WTC11 (cell line): ENCODE measurements at regions not wholly inside any gene's neighbourhood (a gene's known extent, or its start where the extent isn't known, plus 50 kb on each side); places are given as distances from the start of the nearest gene placed in this dataset.

Source experiments
- ATAC-seq: fragments of 200-7000 bp; cut with Tn5 transposase; 2 replicates; pipeline ENCODE4 v1.10.0; 2021; ENCODE audit warnings: mild to moderate bottlenecking, moderate library complexity
- CTCF ChIA-PET: fragments of 300-600 bp; sonication (Branson Sonifier 250); formaldehyde crosslinking; loops from one replicate; lab custom pipeline; 2021; ENCODE audit warnings: antibody characterized with exemption; lab: Charles Lee
- POLR2A ChIA-PET: fragments of 350-600 bp; sonication (Branson Sonifier 250); formaldehyde crosslinking; loops from one replicate; lab custom pipeline; 2021; ENCODE audit warnings: antibody characterized with exemption; lab: Charles Lee
- DNase-seq: peaks from one replicate; pipeline ENCODE4 v3.0.0; 2021; ENCODE audit warnings: low spot score
- H3K27ac Mint-ChIP-seq: 2 replicates; pipeline ENCODE4 v1.8.0; 2021; ENCODE audit warnings: mixed read lengths
- H3K27me3 Mint-ChIP-seq: 2 replicates; pipeline ENCODE4 v1.8.0; 2021; ENCODE audit warnings: low read depth, mild to moderate bottlenecking, moderate library complexity, mixed read lengths
- H3K36me3 Mint-ChIP-seq: 2 replicates; pipeline ENCODE4 v1.8.0; 2021; ENCODE audit warnings: mixed read lengths
- H3K4me1 Mint-ChIP-seq: 2 replicates; pipeline ENCODE4 v1.8.0; 2022; ENCODE audit warnings: mixed read lengths
- H3K4me3 Mint-ChIP-seq: 2 replicates; pipeline ENCODE4 v1.8.0; 2021; ENCODE audit warnings: mild to moderate bottlenecking, moderate library complexity, mixed read lengths
- H3K9me3 Mint-ChIP-seq: 2 replicates; pipeline ENCODE4 v1.8.0; 2021; ENCODE audit warnings: mixed read lengths
- ATF1 ChIP-seq: sonication (generic); formaldehyde crosslinking; IDR thresholded peaks from 2 replicates; pipeline ENCODE4 v1.8.1; 2023; ENCODE audit warnings: mild to moderate bottlenecking, moderate library complexity, missing genetic modification reagents
- CREM ChIP-seq: sonication (generic); formaldehyde crosslinking; IDR thresholded peaks from 2 replicates; pipeline ENCODE4 v1.8.1; 2022; ENCODE audit warnings: mild to moderate bottlenecking, missing genetic modification reagents, moderate library complexity
- EMX1 ChIP-seq: fragments of 250-450 bp; sonication (Bioruptor Pico); IDR thresholded peaks from 2 replicates; pipeline ENCODE4 v1.8.0; 2021; ENCODE audit warnings: mild to moderate bottlenecking
- ESRRA ChIP-seq: sonication (generic); formaldehyde crosslinking; IDR thresholded peaks from 2 replicates; pipeline ENCODE4 v1.8.1; 2022; ENCODE audit warnings: mild to moderate bottlenecking, missing genetic modification reagents, borderline replicate concordance
- FOXK1 ChIP-seq: sonication (generic); formaldehyde crosslinking; IDR thresholded peaks from 2 replicates; pipeline ENCODE4 v1.8.0; 2022; ENCODE audit warnings: mild to moderate bottlenecking, moderate library complexity, missing genetic modification reagents
- JUN ChIP-seq: sonication (generic); formaldehyde crosslinking; IDR thresholded peaks from 2 replicates; pipeline ENCODE4 v1.8.0; 2023; ENCODE audit warnings: mild to moderate bottlenecking, missing genetic modification reagents
- KAT7 ChIP-seq: sonication (generic); formaldehyde crosslinking; IDR thresholded peaks from 2 replicates; pipeline ENCODE4 v1.8.1; 2023; ENCODE audit warnings: missing genetic modification reagents, mild to moderate bottlenecking, borderline replicate concordance
- MXD4 ChIP-seq: fragments of 250-450 bp; sonication (Bioruptor Pico); IDR thresholded peaks from 2 replicates; pipeline ENCODE4 v1.8.0; 2021; ENCODE audit warnings: mild to moderate bottlenecking, moderate library complexity, borderline replicate concordance
- MYBL2 ChIP-seq: sonication (generic); formaldehyde crosslinking; IDR thresholded peaks from 2 replicates; pipeline ENCODE4 v1.8.1; 2023; ENCODE audit warnings: mild to moderate bottlenecking, moderate library complexity, missing genetic modification reagents
- OVOL2 ChIP-seq: fragments of 250-450 bp; sonication (Bioruptor Pico); IDR thresholded peaks from 2 replicates; pipeline ENCODE4 v1.9.0; 2021; ENCODE audit warnings: mild to moderate bottlenecking, borderline replicate concordance
- TF ChIP-seq, protein P1 (sequence below): sonication (generic); formaldehyde crosslinking; IDR thresholded peaks from 2 replicates; pipeline ENCODE4 v1.8.0; 2023; ENCODE audit warnings: missing genetic modification reagents
- TF ChIP-seq, protein P2 (sequence below): fragments of 250-450 bp; sonication (Bioruptor Pico); conservative IDR thresholded peaks from 2 replicates; pipeline ENCODE4 v1.9.0; 2021; ENCODE audit warnings: mild to moderate bottlenecking
- TF ChIP-seq, protein P3 (sequence below): sonication (generic); formaldehyde crosslinking; IDR thresholded peaks from 2 replicates; pipeline ENCODE4 v1.8.1; 2023; ENCODE audit warnings: mild to moderate bottlenecking, missing genetic modification reagents
- TF ChIP-seq, protein P4 (sequence below): sonication (generic); formaldehyde crosslinking; IDR thresholded peaks from 2 replicates; pipeline ENCODE4 v1.8.1; 2022; ENCODE audit warnings: low read depth, mild to moderate bottlenecking, moderate library complexity, missing genetic modification reagents, borderline replicate concordance
- TF ChIP-seq, protein P5 (sequence below): sonication (generic); formaldehyde crosslinking; IDR thresholded peaks from 2 replicates; pipeline ENCODE4 v1.8.1; 2023; ENCODE audit warnings: mild to moderate bottlenecking, missing genetic modification reagents, borderline replicate concordance
- TF ChIP-seq, protein P6 (sequence below): fragments of 250-450 bp; sonication (Bioruptor Pico); IDR thresholded peaks from 2 replicates; pipeline ENCODE4 v2.1.2; 2022; ENCODE audit warnings: mild to moderate bottlenecking, moderate library complexity
- TF ChIP-seq, protein P7 (sequence below): sonication (generic); formaldehyde crosslinking; IDR thresholded peaks from 2 replicates; pipeline ENCODE4 v1.8.1; 2022; ENCODE audit warnings: mild to moderate bottlenecking, moderate library complexity, missing genetic modification reagents
- TF ChIP-seq, protein P8 (sequence below): sonication (generic); formaldehyde crosslinking; IDR thresholded peaks from 2 replicates; pipeline ENCODE4 v1.8.0; 2023; ENCODE audit warnings: mild to moderate bottlenecking, missing genetic modification reagents

DNA sequence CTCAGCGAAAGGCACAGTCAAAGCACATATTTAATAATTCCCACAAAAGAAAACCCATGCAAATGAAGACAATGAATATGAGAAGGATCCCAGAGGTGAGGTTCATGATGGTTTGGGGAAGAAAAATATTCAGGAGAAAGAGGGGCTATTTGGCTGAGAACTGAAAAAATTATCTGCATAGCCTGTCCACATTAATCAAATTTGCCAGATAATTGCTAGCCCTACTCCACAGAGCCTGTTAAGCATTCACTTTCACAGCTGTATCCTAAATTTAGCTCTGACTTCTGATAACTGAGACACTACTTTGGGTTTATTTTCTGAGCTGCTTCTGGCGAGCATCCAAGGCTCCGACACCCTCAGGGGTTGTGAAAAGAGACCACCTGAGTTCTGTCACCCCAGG is 176.2 kb downstream of the HERPUD2 start (continued):
- no peak for TF ChIP-seq MXD4
- no peak for TF ChIP-seq EMX1 (CRISPR knock-in tag)
- TF ChIP-seq, protein P1, sequence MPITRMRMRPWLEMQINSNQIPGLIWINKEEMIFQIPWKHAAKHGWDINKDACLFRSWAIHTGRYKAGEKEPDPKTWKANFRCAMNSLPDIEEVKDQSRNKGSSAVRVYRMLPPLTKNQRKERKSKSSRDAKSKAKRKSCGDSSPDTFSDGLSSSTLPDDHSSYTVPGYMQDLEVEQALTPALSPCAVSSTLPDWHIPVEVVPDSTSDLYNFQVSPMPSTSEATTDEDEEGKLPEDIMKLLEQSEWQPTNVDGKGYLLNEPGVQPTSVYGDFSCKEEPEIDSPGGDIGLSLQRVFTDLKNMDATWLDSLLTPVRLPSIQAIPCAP (CRISPR knock-in tag): no peak
- TF ChIP-seq, protein P2, sequence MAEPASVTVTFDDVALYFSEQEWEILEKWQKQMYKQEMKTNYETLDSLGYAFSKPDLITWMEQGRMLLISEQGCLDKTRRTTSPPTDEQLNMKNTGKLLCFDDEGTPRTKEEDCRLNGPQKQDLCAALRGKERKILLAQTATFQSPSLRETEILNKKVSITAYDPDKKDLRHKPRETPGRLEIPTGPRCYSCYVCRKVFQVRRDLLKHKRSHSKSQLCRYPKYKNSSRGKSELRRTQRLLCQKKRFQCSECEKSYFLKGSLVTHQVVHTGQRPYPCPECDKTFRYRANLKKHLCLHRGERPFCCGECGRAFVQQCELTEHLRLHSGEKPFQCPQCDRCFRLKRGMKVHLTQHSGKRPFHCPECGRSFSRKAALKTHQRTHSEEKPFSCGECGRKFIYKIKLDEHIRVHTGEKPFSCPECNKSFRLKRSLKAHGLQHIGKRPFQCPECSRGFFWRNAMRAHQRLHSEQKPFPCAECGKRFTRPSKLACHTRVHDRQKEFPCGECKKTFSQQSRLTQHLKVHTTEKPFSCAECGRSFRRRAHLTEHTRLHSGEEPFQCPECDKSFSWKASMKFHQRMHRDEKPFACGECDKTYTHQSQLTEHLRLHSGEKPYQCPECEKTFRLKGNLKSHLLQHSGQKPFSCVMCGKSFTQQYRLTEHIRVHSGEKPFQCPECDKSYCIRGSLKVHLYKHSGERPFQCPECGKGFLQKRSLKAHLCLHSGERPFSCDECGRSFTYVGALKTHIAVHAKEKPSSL (CRISPR knock-in tag): no peak
- TF ChIP-seq, protein P3, sequence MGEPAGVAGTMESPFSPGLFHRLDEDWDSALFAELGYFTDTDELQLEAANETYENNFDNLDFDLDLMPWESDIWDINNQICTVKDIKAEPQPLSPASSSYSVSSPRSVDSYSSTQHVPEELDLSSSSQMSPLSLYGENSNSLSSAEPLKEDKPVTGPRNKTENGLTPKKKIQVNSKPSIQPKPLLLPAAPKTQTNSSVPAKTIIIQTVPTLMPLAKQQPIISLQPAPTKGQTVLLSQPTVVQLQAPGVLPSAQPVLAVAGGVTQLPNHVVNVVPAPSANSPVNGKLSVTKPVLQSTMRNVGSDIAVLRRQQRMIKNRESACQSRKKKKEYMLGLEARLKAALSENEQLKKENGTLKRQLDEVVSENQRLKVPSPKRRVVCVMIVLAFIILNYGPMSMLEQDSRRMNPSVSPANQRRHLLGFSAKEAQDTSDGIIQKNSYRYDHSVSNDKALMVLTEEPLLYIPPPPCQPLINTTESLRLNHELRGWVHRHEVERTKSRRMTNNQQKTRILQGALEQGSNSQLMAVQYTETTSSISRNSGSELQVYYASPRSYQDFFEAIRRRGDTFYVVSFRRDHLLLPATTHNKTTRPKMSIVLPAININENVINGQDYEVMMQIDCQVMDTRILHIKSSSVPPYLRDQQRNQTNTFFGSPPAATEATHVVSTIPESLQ: no peak
- TF ChIP-seq, protein P4, sequence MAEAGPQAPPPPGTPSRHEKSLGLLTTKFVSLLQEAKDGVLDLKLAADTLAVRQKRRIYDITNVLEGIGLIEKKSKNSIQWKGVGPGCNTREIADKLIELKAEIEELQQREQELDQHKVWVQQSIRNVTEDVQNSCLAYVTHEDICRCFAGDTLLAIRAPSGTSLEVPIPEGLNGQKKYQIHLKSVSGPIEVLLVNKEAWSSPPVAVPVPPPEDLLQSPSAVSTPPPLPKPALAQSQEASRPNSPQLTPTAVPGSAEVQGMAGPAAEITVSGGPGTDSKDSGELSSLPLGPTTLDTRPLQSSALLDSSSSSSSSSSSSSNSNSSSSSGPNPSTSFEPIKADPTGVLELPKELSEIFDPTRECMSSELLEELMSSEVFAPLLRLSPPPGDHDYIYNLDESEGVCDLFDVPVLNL (CRISPR knock-in tag): no peak

DNA sequence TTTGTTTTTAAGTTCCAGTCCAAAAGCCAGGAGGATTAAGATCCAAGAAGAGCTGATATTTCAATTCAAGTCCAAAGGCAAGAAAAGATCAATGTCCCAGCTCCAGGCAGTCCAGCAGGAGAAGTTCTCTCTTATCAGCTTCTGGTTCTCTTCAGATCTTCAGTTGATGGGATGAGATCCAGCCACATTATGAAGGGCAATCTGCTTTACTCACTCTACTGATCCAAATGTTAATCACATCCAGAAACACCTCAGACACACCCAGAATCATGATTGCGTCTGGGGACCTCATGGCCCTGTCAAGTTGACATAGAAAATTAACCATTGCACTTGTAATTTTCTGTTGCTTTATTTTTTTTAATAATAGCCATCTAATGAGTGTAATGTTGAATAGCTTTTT is 178.4 kb downstream of the HERPUD2 start:
- H3K4me1 Mint-ChIP-seq: no peaks in the 10 kb centered on the region
- TF ChIP-seq, protein P5, sequence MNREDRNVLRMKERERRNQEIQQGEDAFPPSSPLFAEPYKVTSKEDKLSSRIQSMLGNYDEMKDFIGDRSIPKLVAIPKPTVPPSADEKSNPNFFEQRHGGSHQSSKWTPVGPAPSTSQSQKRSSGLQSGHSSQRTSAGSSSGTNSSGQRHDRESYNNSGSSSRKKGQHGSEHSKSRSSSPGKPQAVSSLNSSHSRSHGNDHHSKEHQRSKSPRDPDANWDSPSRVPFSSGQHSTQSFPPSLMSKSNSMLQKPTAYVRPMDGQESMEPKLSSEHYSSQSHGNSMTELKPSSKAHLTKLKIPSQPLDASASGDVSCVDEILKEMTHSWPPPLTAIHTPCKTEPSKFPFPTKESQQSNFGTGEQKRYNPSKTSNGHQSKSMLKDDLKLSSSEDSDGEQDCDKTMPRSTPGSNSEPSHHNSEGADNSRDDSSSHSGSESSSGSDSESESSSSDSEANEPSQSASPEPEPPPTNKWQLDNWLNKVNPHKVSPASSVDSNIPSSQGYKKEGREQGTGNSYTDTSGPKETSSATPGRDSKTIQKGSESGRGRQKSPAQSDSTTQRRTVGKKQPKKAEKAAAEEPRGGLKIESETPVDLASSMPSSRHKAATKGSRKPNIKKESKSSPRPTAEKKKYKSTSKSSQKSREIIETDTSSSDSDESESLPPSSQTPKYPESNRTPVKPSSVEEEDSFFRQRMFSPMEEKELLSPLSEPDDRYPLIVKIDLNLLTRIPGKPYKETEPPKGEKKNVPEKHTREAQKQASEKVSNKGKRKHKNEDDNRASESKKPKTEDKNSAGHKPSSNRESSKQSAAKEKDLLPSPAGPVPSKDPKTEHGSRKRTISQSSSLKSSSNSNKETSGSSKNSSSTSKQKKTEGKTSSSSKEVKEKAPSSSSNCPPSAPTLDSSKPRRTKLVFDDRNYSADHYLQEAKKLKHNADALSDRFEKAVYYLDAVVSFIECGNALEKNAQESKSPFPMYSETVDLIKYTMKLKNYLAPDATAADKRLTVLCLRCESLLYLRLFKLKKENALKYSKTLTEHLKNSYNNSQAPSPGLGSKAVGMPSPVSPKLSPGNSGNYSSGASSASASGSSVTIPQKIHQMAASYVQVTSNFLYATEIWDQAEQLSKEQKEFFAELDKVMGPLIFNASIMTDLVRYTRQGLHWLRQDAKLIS (CRISPR knock-in tag): no peak
- TF ChIP-seq, protein P6, sequence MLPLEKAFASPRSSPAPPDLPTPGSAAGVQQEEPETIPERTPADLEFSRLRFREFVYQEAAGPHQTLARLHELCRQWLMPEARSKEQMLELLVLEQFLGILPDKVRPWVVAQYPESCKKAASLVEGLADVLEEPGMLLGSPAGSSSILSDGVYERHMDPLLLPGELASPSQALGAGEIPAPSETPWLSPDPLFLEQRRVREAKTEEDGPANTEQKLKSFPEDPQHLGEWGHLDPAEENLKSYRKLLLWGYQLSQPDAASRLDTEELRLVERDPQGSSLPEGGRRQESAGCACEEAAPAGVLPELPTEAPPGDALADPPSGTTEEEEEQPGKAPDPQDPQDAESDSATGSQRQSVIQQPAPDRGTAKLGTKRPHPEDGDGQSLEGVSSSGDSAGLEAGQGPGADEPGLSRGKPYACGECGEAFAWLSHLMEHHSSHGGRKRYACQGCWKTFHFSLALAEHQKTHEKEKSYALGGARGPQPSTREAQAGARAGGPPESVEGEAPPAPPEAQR: no peak
- TF ChIP-seq, protein P7, sequence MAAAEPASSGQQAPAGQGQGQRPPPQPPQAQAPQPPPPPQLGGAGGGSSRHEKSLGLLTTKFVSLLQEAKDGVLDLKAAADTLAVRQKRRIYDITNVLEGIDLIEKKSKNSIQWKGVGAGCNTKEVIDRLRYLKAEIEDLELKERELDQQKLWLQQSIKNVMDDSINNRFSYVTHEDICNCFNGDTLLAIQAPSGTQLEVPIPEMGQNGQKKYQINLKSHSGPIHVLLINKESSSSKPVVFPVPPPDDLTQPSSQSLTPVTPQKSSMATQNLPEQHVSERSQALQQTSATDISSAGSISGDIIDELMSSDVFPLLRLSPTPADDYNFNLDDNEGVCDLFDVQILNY: no peak
- TF ChIP-seq ATF1 (CRISPR knock-in tag) (no peak), KAT7 (no peak), JUN (CRISPR knock-in tag) (no peak), FOXK1 (CRISPR knock-in tag) (no peak), ESRRA (CRISPR knock-in tag) (no peak), CREM (no peak), MXD4 (no peak), EMX1 (CRISPR knock-in tag) (no peak), MYBL2 (no peak), OVOL2 (CRISPR knock-in tag) (no peak)
- TF ChIP-seq, protein P8, sequence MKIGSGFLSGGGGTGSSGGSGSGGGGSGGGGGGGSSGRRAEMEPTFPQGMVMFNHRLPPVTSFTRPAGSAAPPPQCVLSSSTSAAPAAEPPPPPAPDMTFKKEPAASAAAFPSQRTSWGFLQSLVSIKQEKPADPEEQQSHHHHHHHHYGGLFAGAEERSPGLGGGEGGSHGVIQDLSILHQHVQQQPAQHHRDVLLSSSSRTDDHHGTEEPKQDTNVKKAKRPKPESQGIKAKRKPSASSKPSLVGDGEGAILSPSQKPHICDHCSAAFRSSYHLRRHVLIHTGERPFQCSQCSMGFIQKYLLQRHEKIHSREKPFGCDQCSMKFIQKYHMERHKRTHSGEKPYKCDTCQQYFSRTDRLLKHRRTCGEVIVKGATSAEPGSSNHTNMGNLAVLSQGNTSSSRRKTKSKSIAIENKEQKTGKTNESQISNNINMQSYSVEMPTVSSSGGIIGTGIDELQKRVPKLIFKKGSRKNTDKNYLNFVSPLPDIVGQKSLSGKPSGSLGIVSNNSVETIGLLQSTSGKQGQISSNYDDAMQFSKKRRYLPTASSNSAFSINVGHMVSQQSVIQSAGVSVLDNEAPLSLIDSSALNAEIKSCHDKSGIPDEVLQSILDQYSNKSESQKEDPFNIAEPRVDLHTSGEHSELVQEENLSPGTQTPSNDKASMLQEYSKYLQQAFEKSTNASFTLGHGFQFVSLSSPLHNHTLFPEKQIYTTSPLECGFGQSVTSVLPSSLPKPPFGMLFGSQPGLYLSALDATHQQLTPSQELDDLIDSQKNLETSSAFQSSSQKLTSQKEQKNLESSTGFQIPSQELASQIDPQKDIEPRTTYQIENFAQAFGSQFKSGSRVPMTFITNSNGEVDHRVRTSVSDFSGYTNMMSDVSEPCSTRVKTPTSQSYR (CRISPR knock-in tag): no peak
- TF ChIP-seq, protein P2 (CRISPR knock-in tag): no peak
- TF ChIP-seq, all 79 proteins: peak for 0
- H3K27me3 Mint-ChIP-seq: no peaks in the 10 kb centered on the region
- ATAC-seq (no peak), DNase-seq (no peak)
- H3K4me3 Mint-ChIP-seq: no peak overlapping the region
- CTCF ChIA-PET: no interaction called here
- no peaks in the 10 kb centered on the region for H3K9me3 Mint-ChIP-seq
- POLR2A ChIA-PET: no interaction called here
- H3K27ac Mint-ChIP-seq: no peak overlapping the region
- H3K36me3 Mint-ChIP-seq: no peaks in the 10 kb centered on the region
